Neural progenitor cell (in vitro differentiated cells): ENCODE measurements at regions not wholly inside any gene's neighbourhood (a gene's known extent, or its start where the extent isn't known, plus 50 kb on each side); places are given as distances from the start of the nearest gene placed in this dataset.

Source experiments
- DNase-seq: peaks from one replicate; pipeline ENCODE4 v3.0.0-alpha.2; 2016; ENCODE audit warnings: low spot score
- H2AFZ ChIP-seq: fragments of 200-600 bp; sonication (generic); replicated peaks from 2 replicates; pipeline ENCODE4 v1.6.1; 2016; ENCODE audit warnings: antibody characterized with exemption
- H3F3A ChIP-seq: fragments of 200-600 bp; sonication (generic); 2 replicates; pipeline ENCODE4 v1.6.1; 2016; ENCODE audit warnings: antibody characterized with exemption, low read depth
- H3K27ac ChIP-seq: fragments of 200-600 bp; sonication (generic); 2 replicates; pipeline ENCODE4 v1.5.1; 2016; ENCODE audit warnings: mild to moderate bottlenecking
- H3K27me3 ChIP-seq: fragments of 200-600 bp; sonication (generic); 2 replicates; pipeline ENCODE4 v1.6.1; 2016; ENCODE audit warnings: mild to moderate bottlenecking, moderate library complexity
- H3K36me3 ChIP-seq: fragments of 200-600 bp; sonication (generic); 2 replicates; pipeline ENCODE4 v1.5.1; 2016
- H3K4me1 ChIP-seq: fragments of 200-600 bp; sonication (generic); 2 replicates; pipeline ENCODE4 v1.6.1; 2016; ENCODE audit warnings: mixed run types
- H3K4me2 ChIP-seq: fragments of 200-600 bp; sonication (generic); 2 replicates; pipeline ENCODE4 v1.6.1; 2016
- H3K4me3 ChIP-seq: fragments of 200-600 bp; sonication (generic); 2 replicates; pipeline ENCODE4 v1.5.1; 2016
- H3K79me2 ChIP-seq: fragments of 200-600 bp; sonication (generic); 2 replicates; pipeline ENCODE4 v1.6.1; 2016; ENCODE audit warnings: low read depth
- H3K9ac ChIP-seq: fragments of 200-600 bp; sonication (generic); 2 replicates; pipeline ENCODE4 v1.6.1; 2016
- H3K9me3 ChIP-seq: fragments of 200-600 bp; sonication (generic); 2 replicates; pipeline ENCODE4 v1.5.1; 2016; ENCODE audit warnings: low read depth
- H4K20me1 ChIP-seq: fragments of 200-600 bp; sonication (generic); 2 replicates; pipeline ENCODE4 v1.6.1; 2016; ENCODE audit warnings: low read depth
- H3K27ac Mint-ChIP-seq: 3 replicates; pipeline ENCODE4 v1.8.0; 2021; ENCODE audit warnings: mixed read lengths
- H3K27me3 Mint-ChIP-seq: 2 replicates; pipeline ENCODE4 v1.8.0; 2022; ENCODE audit warnings: low read depth, mild to moderate bottlenecking, inconsistent platforms, moderate library complexity, mixed read lengths; ENCODE audit not compliant: insufficient read depth
- H3K36me3 Mint-ChIP-seq: 3 replicates; pipeline ENCODE4 v1.8.0; 2021; ENCODE audit warnings: mixed read lengths
- H3K4me1 Mint-ChIP-seq: 3 replicates; pipeline ENCODE4 v1.8.0; 2021; ENCODE audit warnings: mixed read lengths
- H3K4me3 Mint-ChIP-seq: 3 replicates; pipeline ENCODE4 v1.8.0; 2021; ENCODE audit warnings: mild to moderate bottlenecking, moderate library complexity, mixed read lengths
- H3K9me3 Mint-ChIP-seq: 3 replicates; pipeline ENCODE4 v1.8.0; 2020; ENCODE audit warnings: mixed read lengths
- CTCF ChIP-seq: fragments of 200-600 bp; sonication (generic); IDR thresholded peaks from 2 replicates; pipeline ENCODE4 v1.5.1; 2017; ENCODE audit warnings: antibody characterized with exemption, mild to moderate bottlenecking
- EZH2 ChIP-seq: fragments of 200-600 bp; sonication (generic); IDR thresholded peaks from 2 replicates; pipeline ENCODE4 v1.6.1; 2017; ENCODE audit warnings: antibody characterized with exemption, mild to moderate bottlenecking, moderate library complexity
- EZH2phosphoT487 ChIP-seq: fragments of 200-600 bp; sonication (generic); IDR thresholded peaks from 2 replicates; pipeline ENCODE4 v1.6.1; 2017; ENCODE audit warnings: antibody characterized with exemption

- Histone ChIP-seq H3K27ac (no peak overlapping the region), H3K36me3 (no peaks in the 10 kb centered on the region), H3K79me2 (no peaks in the 10 kb centered on the region), H3F3A (no peaks in the 10 kb centered on the region), H3K9ac (no peak overlapping the region), H3K4me3 (no peak overlapping the region), H2AFZ (no peak overlapping the region), H3K9me3 (no peaks in the 10 kb centered on the region), H4K20me1 (no peaks in the 10 kb centered on the region), H3K4me1 (no peaks in the 10 kb centered on the region), H3K27me3 (no peaks in the 10 kb centered on the region), H3K4me2 (no peak overlapping the region)
- DNase-seq = no peak
- H3K4me1 Mint-ChIP-seq = no peaks in the 10 kb centered on the region
- no peaks in the 10 kb centered on the region for H3K36me3 Mint-ChIP-seq
- TF ChIP-seq CTCF (no peak), EZH2phosphoT487 (no peak), EZH2 (no peak)
- H3K4me3 Mint-ChIP-seq = no peak overlapping the region
- H3K27me3 Mint-ChIP-seq = peaks cover 6% of the 10 kb centered on the region
- peaks cover 11% of the 10 kb centered on the region for H3K9me3 Mint-ChIP-seq
- no peak overlapping the region for H3K27ac Mint-ChIP-seq
Observed at GRCh38 chr12:65699251-65699650, 125.0 kb upstream of the HMGA2 start.

- no peak for DNase-seq
- Mint-ChIP-seq H3K9me3 (peaks cover 27% of the 10 kb centered on the region), H3K27me3 (peaks cover 6% of the 10 kb centered on the region), H3K4me1 (no peaks in the 10 kb centered on the region), H3K36me3 (no peaks in the 10 kb centered on the region), H3K27ac (no peak overlapping the region), H3K4me3 (no peak overlapping the region)
- Histone ChIP-seq H3K27me3 (no peaks in the 10 kb centered on the region), H2AFZ (no peak overlapping the region), H3K36me3 (no peaks in the 10 kb centered on the region), H3F3A (no peaks in the 10 kb centered on the region), H3K4me3 (no peak overlapping the region), H3K4me2 (no peak overlapping the region), H3K9me3 (no peaks in the 10 kb centered on the region), H3K4me1 (no peaks in the 10 kb centered on the region), H3K79me2 (no peaks in the 10 kb centered on the region), H3K9ac (no peak overlapping the region), H3K27ac (no peak overlapping the region), H4K20me1 (no peaks in the 10 kb centered on the region)
- TF ChIP-seq EZH2phosphoT487 = no peak
- no peak for TF ChIP-seq CTCF
- no peak for TF ChIP-seq EZH2
Observed at GRCh38 chr12:65703176-65703575, 121.1 kb upstream of the HMGA2 start.

DNA sequence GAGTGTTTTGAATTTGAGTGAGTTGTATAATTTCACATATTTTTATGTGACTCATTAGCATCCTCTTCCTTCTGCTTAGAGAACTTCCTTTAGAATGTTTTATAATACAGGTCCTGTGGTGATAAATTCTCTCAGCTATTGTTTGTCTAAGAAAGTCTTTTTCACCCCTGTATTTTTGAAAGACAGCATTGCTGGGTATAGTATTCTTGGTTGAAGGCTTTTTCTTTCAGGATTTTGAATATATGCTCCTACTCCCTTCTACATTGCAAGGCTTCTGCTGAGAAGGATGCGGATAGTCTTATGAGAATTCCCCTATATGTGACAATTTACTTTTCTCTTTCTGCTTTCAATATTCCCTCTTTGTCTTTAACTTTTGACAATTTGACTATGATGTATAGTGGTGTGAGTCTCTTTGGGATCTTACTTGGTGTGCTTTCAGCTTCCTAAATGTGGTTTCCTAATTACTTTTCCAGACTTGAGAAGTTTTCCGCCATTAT lies 118.9 kb upstream of the HMGA2 start:
- H3K36me3 ChIP-seq = no peaks in the 10 kb centered on the region
- Mint-ChIP-seq H3K4me3 (no peak overlapping the region), H3K4me1 (no peaks in the 10 kb centered on the region), H3K27ac (no peak overlapping the region), H3K27me3 (peaks cover 3% of the 10 kb centered on the region), H3K9me3 (peaks cover 27% of the 10 kb centered on the region), H3K36me3 (no peaks in the 10 kb centered on the region)
- no peaks in the 10 kb centered on the region for H3F3A ChIP-seq
- no peak for TF ChIP-seq EZH2
- TF ChIP-seq CTCF = no peak
- no peak for TF ChIP-seq EZH2phosphoT487
- no peak overlapping the region for H3K4me3 ChIP-seq
- H3K9ac ChIP-seq = no peak overlapping the region
- H3K27me3 ChIP-seq = no peaks in the 10 kb centered on the region
- no peaks in the 10 kb centered on the region for H4K20me1 ChIP-seq
- H3K4me2 ChIP-seq = no peak overlapping the region
- H3K4me1 ChIP-seq = no peaks in the 10 kb centered on the region
- no peaks in the 10 kb centered on the region for H3K79me2 ChIP-seq
- no peaks in the 10 kb centered on the region for H3K9me3 ChIP-seq
- no peak for DNase-seq
- no peak overlapping the region for H2AFZ ChIP-seq
- no peak overlapping the region for H3K27ac ChIP-seq

- Histone ChIP-seq H3K4me3 (no peak overlapping the region), H2AFZ (no peak overlapping the region), H3K9me3 (no peaks in the 10 kb centered on the region), H3K27me3 (no peaks in the 10 kb centered on the region), H3K4me1 (no peaks in the 10 kb centered on the region), H4K20me1 (no peaks in the 10 kb centered on the region), H3K4me2 (no peak overlapping the region), H3K27ac (no peak overlapping the region), H3K79me2 (no peaks in the 10 kb centered on the region), H3K9ac (no peak overlapping the region), H3K36me3 (no peaks in the 10 kb centered on the region), H3F3A (no peaks in the 10 kb centered on the region)
- DNase-seq = no peak
- Mint-ChIP-seq H3K36me3 (no peaks in the 10 kb centered on the region), H3K27me3 (peaks cover 3% of the 10 kb centered on the region), H3K9me3 (peaks cover 27% of the 10 kb centered on the region), H3K4me1 (no peaks in the 10 kb centered on the region), H3K4me3 (no peak overlapping the region), H3K27ac (no peak overlapping the region)
- TF ChIP-seq EZH2phosphoT487 = no peak
- no peak for TF ChIP-seq EZH2
- no peak for TF ChIP-seq CTCF
Observed at GRCh38 chr12:65707051-65707450, 117.2 kb upstream of the HMGA2 start.
